Esophagus muscularis mucosa (tissue), 4 donors: ENCODE measurements at regions not wholly inside any gene's neighbourhood (a gene's known extent, or its start where the extent isn't known, plus 50 kb on each side); places are given as distances from the start of the nearest gene placed in this dataset.

Source experiments
- DNase-seq: peaks from one replicate; pipeline ENCODE4 v3.0.0-alpha.2; 2017; ENCODE audit errors: extremely low spot score
- H3K27ac ChIP-seq, 4 donors: fragments of 200-600 bp; sonication (generic); replicated peaks in 1 of 4; 1 replicate in 3 of 4; 2 replicates in 1 of 4; pipeline ENCODE4 v1.5.1; 2016 to 2019; ENCODE audit warnings: mild to moderate bottlenecking in 1 of 4
- H3K27me3 ChIP-seq, 4 donors: fragments of 200-600 bp; sonication (generic); one replicate each; pipeline versions ENCODE4 v1.5.1 to v1.6.0; 2016 to 2019
- H3K36me3 ChIP-seq, 4 donors: fragments of 200-600 bp; sonication (generic); one replicate each; pipeline ENCODE4 v1.5.1; 2016 to 2019
- H3K4me1 ChIP-seq, 4 donors: fragments of 200-600 bp; sonication (generic); one replicate each; pipeline ENCODE4 v1.5.1; 2016 to 2019
- H3K4me3 ChIP-seq, 4 donors: fragments of 200-600 bp; sonication (generic); 1 replicate in 2 of 4; 2 replicates in 2 of 4; pipeline ENCODE4 v1.5.1; 2016 to 2019; ENCODE audit warnings: mild to moderate bottlenecking in 4 of 4, moderate library complexity in 1 of 4
- H3K9me3 ChIP-seq, 4 donors: fragments of 200-600 bp; sonication (generic); 1 replicate in 3 of 4; 2 replicates in 1 of 4; pipeline ENCODE4 v1.5.1; 2016 to 2019
- EP300 ChIP-seq: sonication (generic); formaldehyde crosslinking; IDR thresholded peaks from one replicate; pipeline ENCODE4 v1.6.1; 2017; ENCODE audit warnings: antibody characterized with exemption
- POLR2A ChIP-seq: fragments of 450-650 bp; IDR thresholded peaks from one replicate; pipeline ENCODE4 v1.6.1; 2017; ENCODE audit warnings: antibody characterized with exemption, moderate library complexity, mild to moderate bottlenecking, low read depth
- POLR2AphosphoS5 ChIP-seq, 2 donors: sonication (generic); formaldehyde crosslinking; IDR thresholded peaks; one replicate each; pipeline ENCODE4 v1.6.1; 2017; ENCODE audit warnings: antibody characterized with exemption in 2 of 2
- WGBS: methylation state at CpG from one replicate; pipeline ENCODE4 v1.1.5; 2018; 5-methylcytosine and 5-hydroxymethylcytosine counted together
- intact Hi-C: fragments of 100-400 bp; cut with DNase I; formaldehyde crosslinking; loops from one replicate; pipeline ENCODE4 v1.15.1; 2023
- TF ChIP-seq, protein P1 (sequence below), 3 experiments: fragments of 200-600 bp in 2 of 3; fragments of 450-650 bp in 1 of 3; sonication (generic) in 2 of 3; IDR thresholded peaks; one replicate each; pipeline ENCODE4 v1.5.1; 2017 to 2019; ENCODE audit warnings: antibody characterized with exemption in 3 of 3, mild to moderate bottlenecking in 2 of 3, moderate library complexity in 1 of 3

DNA sequence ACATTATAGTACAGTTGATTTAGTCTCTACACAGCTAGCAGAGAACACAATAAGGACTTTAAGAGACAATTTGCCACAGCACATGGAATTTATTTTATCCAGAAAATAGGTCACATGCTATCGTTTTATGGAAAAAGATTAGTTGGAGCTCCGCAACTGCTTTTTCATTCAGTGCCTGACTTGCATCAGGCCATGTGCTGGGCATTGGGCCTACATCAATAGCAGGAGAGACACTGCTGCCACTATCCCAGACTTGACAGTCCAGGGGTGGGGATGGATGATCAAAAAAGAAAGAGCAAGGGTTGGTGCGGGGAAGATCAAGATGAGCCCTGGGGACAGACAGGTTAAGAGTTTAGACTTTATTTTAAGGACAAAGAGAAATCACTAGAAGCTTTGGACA lies 75.2 kb upstream of the C3orf80 start:
- Histone ChIP-seq H3K27me3 (no peaks in the 10 kb centered on the region), H3K27ac (no peak overlapping the region), H3K36me3 (no peaks in the 10 kb centered on the region), H3K4me3 (no peak overlapping the region), H3K9me3 (no peaks in the 10 kb centered on the region), H3K4me1 (no peaks in the 10 kb centered on the region)
- 87% methylated on average over 3 of the region's 3 CpGs for WGBS
- no peak for TF ChIP-seq EP300
- intact Hi-C loops = no loop called here
- no peak for DNase-seq

DNA sequence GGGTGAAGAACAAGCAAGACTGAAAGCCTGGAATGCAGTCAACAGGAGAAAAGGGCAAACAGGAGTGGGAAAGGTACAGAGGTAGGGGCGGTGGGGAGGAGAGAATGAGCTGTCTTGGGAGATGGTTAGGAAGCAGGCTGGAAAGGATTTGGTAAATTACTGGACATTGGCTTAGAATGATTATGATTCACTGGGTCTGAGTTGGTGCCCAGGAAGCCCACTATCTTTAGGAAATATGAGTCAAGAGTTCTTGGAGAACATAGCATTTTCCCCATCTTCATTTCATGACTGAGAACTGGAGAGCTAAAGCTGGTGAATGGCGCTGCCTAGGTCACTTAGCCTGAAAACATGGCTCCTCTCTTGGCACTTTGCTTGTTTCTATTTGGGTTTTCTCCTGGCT lies 74.7 kb upstream of the C3orf80 start:
- H3K4me1 ChIP-seq = no peaks in the 10 kb centered on the region
- no peaks in the 10 kb centered on the region for H3K9me3 ChIP-seq
- H3K4me3 ChIP-seq = no peak overlapping the region
- TF ChIP-seq POLR2A = no peak
- TF ChIP-seq EP300 = no peak
- no peak for TF ChIP-seq POLR2AphosphoS5 (IDR thresholded peaks at IDR 0.05)
- TF ChIP-seq, protein P1, sequence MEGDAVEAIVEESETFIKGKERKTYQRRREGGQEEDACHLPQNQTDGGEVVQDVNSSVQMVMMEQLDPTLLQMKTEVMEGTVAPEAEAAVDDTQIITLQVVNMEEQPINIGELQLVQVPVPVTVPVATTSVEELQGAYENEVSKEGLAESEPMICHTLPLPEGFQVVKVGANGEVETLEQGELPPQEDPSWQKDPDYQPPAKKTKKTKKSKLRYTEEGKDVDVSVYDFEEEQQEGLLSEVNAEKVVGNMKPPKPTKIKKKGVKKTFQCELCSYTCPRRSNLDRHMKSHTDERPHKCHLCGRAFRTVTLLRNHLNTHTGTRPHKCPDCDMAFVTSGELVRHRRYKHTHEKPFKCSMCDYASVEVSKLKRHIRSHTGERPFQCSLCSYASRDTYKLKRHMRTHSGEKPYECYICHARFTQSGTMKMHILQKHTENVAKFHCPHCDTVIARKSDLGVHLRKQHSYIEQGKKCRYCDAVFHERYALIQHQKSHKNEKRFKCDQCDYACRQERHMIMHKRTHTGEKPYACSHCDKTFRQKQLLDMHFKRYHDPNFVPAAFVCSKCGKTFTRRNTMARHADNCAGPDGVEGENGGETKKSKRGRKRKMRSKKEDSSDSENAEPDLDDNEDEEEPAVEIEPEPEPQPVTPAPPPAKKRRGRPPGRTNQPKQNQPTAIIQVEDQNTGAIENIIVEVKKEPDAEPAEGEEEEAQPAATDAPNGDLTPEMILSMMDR (IDR thresholded peaks at IDR 0.05) = no peak
- no peak overlapping the region for H3K27ac ChIP-seq
- no peaks in the 10 kb centered on the region for H3K36me3 ChIP-seq
- WGBS = 98% methylated on average over 2 of the region's 2 CpGs
- intact Hi-C loops = no loop called here
- no peaks in the 10 kb centered on the region for H3K27me3 ChIP-seq
- no peak for DNase-seq

DNA sequence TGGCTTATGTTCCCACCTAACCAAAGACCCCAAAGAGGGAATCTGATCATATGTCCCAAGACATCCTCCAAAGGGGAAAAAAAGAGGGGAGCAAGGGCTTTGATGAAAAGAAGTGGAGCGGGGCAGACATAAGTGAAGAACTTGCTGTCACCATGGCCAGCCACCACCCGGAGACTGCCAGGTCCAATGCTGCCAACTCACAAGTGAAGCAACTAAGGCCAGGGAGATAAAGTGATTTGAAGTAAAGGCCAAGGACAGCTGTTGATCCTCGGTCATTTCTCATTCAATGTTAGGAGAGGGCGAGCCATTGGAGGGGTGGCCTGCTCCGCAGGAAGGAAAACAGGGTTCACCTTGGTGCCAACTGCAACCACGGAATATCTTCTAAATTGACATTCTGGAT lies 72.6 kb upstream of the C3orf80 start:
- Histone ChIP-seq H3K4me1 (no peaks in the 10 kb centered on the region), H3K27me3 (no peaks in the 10 kb centered on the region), H3K27ac (no peak overlapping the region), H3K4me3 (no peak overlapping the region), H3K36me3 (no peaks in the 10 kb centered on the region), H3K9me3 (no peaks in the 10 kb centered on the region)
- intact Hi-C loops = no loop called here
- 95% methylated on average over 6 of the region's 6 CpGs for WGBS
- TF ChIP-seq POLR2AphosphoS5 (IDR thresholded peaks at IDR 0.05) (no peak), POLR2A (no peak), EP300 (no peak)
- TF ChIP-seq, protein P1 (IDR thresholded peaks at IDR 0.05) = no peak
- DNase-seq = no peak

DNA sequence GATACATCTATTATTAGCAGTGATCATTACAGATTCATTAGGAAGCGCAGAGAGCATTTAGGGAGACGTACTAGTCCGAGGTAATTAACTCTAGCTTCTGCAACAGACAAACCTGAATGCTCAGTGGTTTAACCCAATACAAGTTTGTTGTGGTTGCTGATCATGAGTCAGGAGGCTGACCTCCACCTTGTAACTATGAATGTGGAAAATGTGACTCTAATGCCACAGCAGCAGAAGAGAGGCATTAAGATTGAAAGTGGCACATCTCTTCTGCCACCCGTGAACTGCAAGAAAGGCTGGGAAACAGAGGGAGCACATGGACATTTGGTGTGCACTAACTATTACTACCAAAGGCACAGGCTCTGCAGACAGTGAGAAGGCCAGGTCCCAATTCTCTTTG lies 71.2 kb upstream of the C3orf80 start:
- 97% methylated on average over 4 of the region's 4 CpGs for WGBS
- intact Hi-C loops = no loop called here
- Histone ChIP-seq H3K4me1 (no peaks in the 10 kb centered on the region), H3K27me3 (no peaks in the 10 kb centered on the region), H3K27ac (no peak overlapping the region), H3K9me3 (no peaks in the 10 kb centered on the region), H3K4me3 (no peak overlapping the region), H3K36me3 (no peaks in the 10 kb centered on the region)
- no peak for TF ChIP-seq POLR2AphosphoS5 (IDR thresholded peaks at IDR 0.05)
- TF ChIP-seq, protein P1 (IDR thresholded peaks at IDR 0.05) = no peak
- TF ChIP-seq POLR2A = no peak
- no peak for TF ChIP-seq EP300
- no peak for DNase-seq

DNA sequence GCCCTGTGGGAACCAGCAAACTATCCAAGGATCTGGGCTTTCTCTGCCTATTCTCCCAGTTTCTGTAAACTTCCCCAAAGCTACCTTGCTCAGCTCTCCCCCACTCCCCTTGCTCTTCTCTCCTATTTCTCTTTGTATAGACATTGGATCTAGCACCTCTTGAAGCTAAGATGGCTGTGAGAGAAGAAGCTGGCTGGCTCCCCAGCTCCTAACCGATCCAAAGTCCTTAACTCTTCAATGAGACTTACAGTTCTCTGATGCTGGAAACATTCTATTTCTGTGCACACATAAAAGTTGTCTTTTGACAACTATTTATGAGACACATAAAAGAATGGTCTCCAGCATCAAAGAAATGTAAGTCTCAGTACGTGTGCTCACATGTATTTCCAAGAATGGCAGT lies 70.6 kb upstream of the C3orf80 start:
- 68% methylated on average over 2 of the region's 2 CpGs for WGBS
- TF ChIP-seq, protein P1 (IDR thresholded peaks at IDR 0.05) = no peak
- no peak for TF ChIP-seq POLR2AphosphoS5 (IDR thresholded peaks at IDR 0.05)
- TF ChIP-seq EP300 = no peak
- no peak for TF ChIP-seq POLR2A
- Histone ChIP-seq H3K9me3 (no peaks in the 10 kb centered on the region), H3K4me3 (no peak overlapping the region), H3K27me3 (no peaks in the 10 kb centered on the region), H3K27ac (no peak overlapping the region), H3K4me1 (no peaks in the 10 kb centered on the region), H3K36me3 (no peaks in the 10 kb centered on the region)
- no peak for DNase-seq
- intact Hi-C loops = no loop called here
